H1 (cell line): ENCODE measurements at regions not wholly inside any gene's neighbourhood (a gene's known extent, or its start where the extent isn't known, plus 50 kb on each side); places are given as distances from the start of the nearest gene placed in this dataset.

Source experiments
- CTCF ChIA-PET: fragments of 300-600 bp; sonication (Branson Sonifier 250); formaldehyde crosslinking; loops from one replicate; lab custom pipeline; 2021; ENCODE audit not compliant: partially characterized antibody; lab: Charles Lee
- POLR2A ChIA-PET: fragments of 300-600 bp; sonication (Branson Sonifier 250); formaldehyde crosslinking; loops from one replicate; lab custom pipeline; 2021; ENCODE audit warnings: inconsistent platforms; ENCODE audit not compliant: partially characterized antibody; lab: Charles Lee
- DNase-seq, 2 experiments: peaks; one replicate each; pipeline versions ENCODE4 v3.0.0 to v3.0.0-alpha.2; 2010 to 2022; ENCODE audit warnings: low spot score in 2 of 2, low read depth in 1 of 2, mixed read lengths in 1 of 2
- FAIRE-seq: peaks from 2 replicates; lab custom pipeline; 2011; peaks lifted over from hg19 to GRCh38; lab: Jason Lieb, UNC
- H2AFZ ChIP-seq: 2 replicates; pipeline ENCODE4 v1.8.1; 2012; ENCODE audit warnings: low read length, inconsistent platforms
- H2AK5ac ChIP-seq: 2 replicates; pipeline ENCODE4 v1.6.1; 2013; ENCODE audit warnings: low read depth, low read length
- H2BK120ac ChIP-seq: replicated peaks from 2 replicates; pipeline ENCODE3; 2013; ENCODE audit warnings: low read depth, low read length, inconsistent platforms
- H2BK12ac ChIP-seq: 2 replicates; pipeline ENCODE4 v1.6.1; 2013; ENCODE audit warnings: low read depth, low read length
- H2BK15ac ChIP-seq: 2 replicates; pipeline ENCODE4 v1.6.1; 2013; ENCODE audit warnings: low read length
- H2BK20ac ChIP-seq: 2 replicates; pipeline ENCODE4 v1.6.1; 2013; ENCODE audit warnings: low read length
- H2BK5ac ChIP-seq: 2 replicates; pipeline ENCODE4 v1.6.1; 2013; ENCODE audit warnings: low read depth, low read length
- H3K14ac ChIP-seq: 2 replicates; pipeline ENCODE4 v1.6.1; 2013; ENCODE audit warnings: inconsistent platforms; ENCODE audit not compliant: insufficient read length
- H3K18ac ChIP-seq: 2 replicates; pipeline ENCODE4 v1.6.1; 2013; ENCODE audit warnings: low read length; ENCODE audit errors: extremely low read depth
- H3K23ac ChIP-seq: 2 replicates; pipeline ENCODE4 v1.6.1; 2013; ENCODE audit warnings: inconsistent platforms; ENCODE audit not compliant: insufficient read length
- H3K23me2 ChIP-seq: 2 replicates; pipeline ENCODE4 v1.6.1; 2013; ENCODE audit warnings: low read depth, low read length
- H3K27ac ChIP-seq: 2 replicates; pipeline ENCODE4 v1.6.1; 2011; ENCODE audit warnings: low read depth, low read length, inconsistent platforms
- H3K27me3 ChIP-seq, 4 experiments: replicated peaks in 1 of 4; 1 replicate in 1 of 4; 2 replicates in 3 of 4; pipeline versions ENCODE4 v1.6.1 to v1.8.1; 2011 to 2013; ENCODE audit warnings: low read length in 3 of 4, mild to moderate bottlenecking in 3 of 4, inconsistent platforms in 2 of 4, mixed read lengths in 2 of 4, moderate library complexity in 1 of 4; ENCODE audit not compliant: control insufficient read depth in 3 of 4, insufficient read depth in 3 of 4; ENCODE audit errors: extremely low read depth in 1 of 4
- H3K36me3 ChIP-seq, 4 experiments: 2 replicates each; pipeline versions ENCODE4 v1.6.1 to v1.8.1; 2011 to 2013; ENCODE audit warnings: mild to moderate bottlenecking in 4 of 4, low read length in 3 of 4, moderate library complexity in 2 of 4, control low read depth in 1 of 4, inconsistent platforms in 1 of 4; ENCODE audit not compliant: insufficient read depth in 4 of 4, control insufficient read depth in 2 of 4
- H3K4ac ChIP-seq: replicated peaks from 2 replicates; pipeline ENCODE3; 2013; ENCODE audit warnings: low read length, low read depth, mixed read lengths, inconsistent platforms; ENCODE audit not compliant: insufficient read length
- H3K4me1 ChIP-seq, 4 experiments: replicated peaks in 1 of 4; 1 replicate in 1 of 4; 2 replicates in 3 of 4; pipeline versions ENCODE4 v1.6.1 to v1.8.1; 2011 to 2013; ENCODE audit warnings: low read length in 3 of 4, inconsistent platforms in 2 of 4, mixed read lengths in 1 of 4; ENCODE audit not compliant: insufficient read depth in 4 of 4, control insufficient read depth in 3 of 4
- H3K4me2 ChIP-seq, 2 experiments: 2 replicates each; pipeline versions ENCODE4 v1.6.1 to v1.8.1; 2011 to 2013; ENCODE audit warnings: low read depth in 2 of 2, low read length in 2 of 2, control low read depth in 1 of 2, inconsistent platforms in 1 of 2, mild to moderate bottlenecking in 1 of 2; ENCODE audit not compliant: insufficient read depth in 1 of 2
- H3K4me3 ChIP-seq, 4 experiments: fragments of 200-600, 300-600 bp in 1 of 4; sonication (generic), shearing (Covaris generic), sonication (Bioruptor Twin) in 1 of 4; 2 replicates each; pipeline versions ENCODE4 v1.5.1 to v1.8.1; 2011 to 2016; ENCODE audit warnings: low read length in 4 of 4, low read depth in 3 of 4, control low read depth in 2 of 4, inconsistent platforms in 2 of 4, mild to moderate bottlenecking in 2 of 4, mixed read lengths in 1 of 4, moderate library complexity in 1 of 4; ENCODE audit not compliant: insufficient read depth in 2 of 4; ENCODE audit errors: extremely low read depth in 1 of 4
- H3K56ac ChIP-seq: replicated peaks from 2 replicates; pipeline ENCODE3; 2013; ENCODE audit warnings: low read depth, mild to moderate bottlenecking, mixed read lengths, low read length, inconsistent platforms; ENCODE audit not compliant: insufficient read length
- H3K79me1 ChIP-seq: 2 replicates; pipeline ENCODE4 v1.6.1; 2013; ENCODE audit warnings: low read depth, low read length, control low read depth
- H3K79me2 ChIP-seq, 2 experiments: 2 replicates each; pipeline versions ENCODE4 v1.6.1 to v1.8.1; 2012 to 2013; ENCODE audit warnings: low read length in 2 of 2, mild to moderate bottlenecking in 2 of 2, inconsistent platforms in 1 of 2; ENCODE audit not compliant: insufficient read depth in 2 of 2, control insufficient read depth in 1 of 2
- H3K9ac ChIP-seq, 4 experiments: replicated peaks in 1 of 4; 1 replicate in 1 of 4; 2 replicates in 3 of 4; pipeline versions ENCODE4 v1.6.1 to v1.8.1; 2011 to 2013; ENCODE audit warnings: low read depth in 3 of 4, low read length in 3 of 4, control low read depth in 2 of 4, mild to moderate bottlenecking in 2 of 4, moderate library complexity in 2 of 4, inconsistent platforms in 1 of 4; ENCODE audit errors: extremely low read depth in 1 of 4
- H3K9me3 ChIP-seq, 2 experiments: 2 replicates each; pipeline versions ENCODE4 v1.6.1 to v1.8.1; 2012 to 2013; ENCODE audit warnings: mild to moderate bottlenecking in 2 of 2, moderate library complexity in 2 of 2, control low read depth in 1 of 2, inconsistent platforms in 1 of 2, low read depth in 1 of 2, low read length in 1 of 2, mixed read lengths in 1 of 2; ENCODE audit not compliant: insufficient read depth in 2 of 2
- H4K20me1 ChIP-seq, 2 experiments: replicated peaks in 1 of 2; 2 replicates each; pipeline versions ENCODE3 to v1.8.1; 2011 to 2013; ENCODE audit warnings: inconsistent platforms in 2 of 2, low read length in 2 of 2, mild to moderate bottlenecking in 1 of 2; ENCODE audit not compliant: insufficient read depth in 2 of 2, control insufficient read depth in 1 of 2
- H4K5ac ChIP-seq: 2 replicates; pipeline ENCODE4 v1.6.1; 2013; ENCODE audit warnings: low read length, low read depth, mixed read lengths, inconsistent platforms; ENCODE audit not compliant: insufficient read length
- H4K8ac ChIP-seq: 2 replicates; pipeline ENCODE4 v1.8.0; 2013; ENCODE audit warnings: mild to moderate bottlenecking, moderate library complexity, low read length, inconsistent platforms; ENCODE audit not compliant: insufficient read depth; ENCODE audit errors: extremely low read depth
- H4K91ac ChIP-seq: replicated peaks from 2 replicates; pipeline ENCODE3; 2013; ENCODE audit warnings: low read length, mixed read lengths, inconsistent platforms; ENCODE audit not compliant: insufficient read length
- BACH1 ChIP-seq: IDR thresholded peaks from 2 replicates; pipeline ENCODE4 v1.6.1; 2012; ENCODE audit warnings: low read length, improper control_type of control experiment
- CBX5 ChIP-seq: fragments of 300-800, 300-1000 bp; sonication (generic); IDR thresholded peaks from 2 replicates; pipeline ENCODE4 v1.7.1; 2016; ENCODE audit warnings: antibody characterized with exemption, low read length, low read depth
- E2F6 ChIP-seq: IDR thresholded peaks from 2 replicates; pipeline ENCODE4 v1.6.1; 2012; ENCODE audit warnings: inconsistent platforms
- HDAC2 ChIP-seq, 2 experiments: fragments of 300-600 bp in 1 of 2; sonication (generic) in 1 of 2; IDR thresholded peaks; 2 replicates each; pipeline ENCODE4 v1.6.1; 2011 to 2012; ENCODE audit warnings: low read depth in 2 of 2, low read length in 2 of 2, mild to moderate bottlenecking in 2 of 2, moderate library complexity in 2 of 2, borderline replicate concordance in 1 of 2, inconsistent platforms in 1 of 2
- KDM5A ChIP-seq: fragments of 200-600 bp; IDR thresholded peaks from 2 replicates; pipeline ENCODE4 v1.7.1; 2012; ENCODE audit warnings: mild to moderate bottlenecking, low read length, inconsistent platforms, mixed read lengths
- POU5F1 ChIP-seq: IDR thresholded peaks from 2 replicates; pipeline ENCODE4 v1.6.1; 2011; ENCODE audit warnings: low read depth, mild to moderate bottlenecking, low read length, moderate library complexity
- RBBP5 ChIP-seq: IDR thresholded peaks from 2 replicates; pipeline ENCODE4 v1.7.1; 2012; ENCODE audit warnings: low read depth, mild to moderate bottlenecking, inconsistent platforms, low read length, moderate library complexity, borderline replicate concordance
- YY1 ChIP-seq: IDR thresholded peaks from 2 replicates; pipeline ENCODE4 v1.6.1; 2011; ENCODE audit warnings: low read depth, mild to moderate bottlenecking, low read length

GRCh38 chr4:19494961-19495360 lies 756.7 kb upstream of the SLIT2 start:
- H3K27ac ChIP-seq = no peak overlapping the region
- CTCF ChIA-PET = no interaction called here
- no peaks in the 10 kb centered on the region for H3K36me3 ChIP-seq
- no peak overlapping the region for H3K18ac ChIP-seq
- H3K27me3 ChIP-seq = no peaks in the 10 kb centered on the region
- DNase-seq (no peak), FAIRE-seq (no peak)
- no peak overlapping the region for H2BK20ac ChIP-seq
- H3K23me2 ChIP-seq = no peaks in the 10 kb centered on the region
- no peak overlapping the region for H3K4ac ChIP-seq
- H2BK120ac ChIP-seq = no peak overlapping the region
- H3K9ac ChIP-seq = no peak overlapping the region
- no peaks in the 10 kb centered on the region for H3K4me1 ChIP-seq
- H4K91ac ChIP-seq = no peak overlapping the region
- H3K4me3 ChIP-seq = no peak overlapping the region
- POLR2A ChIA-PET = no interaction called here
- no peaks in the 10 kb centered on the region for H3K9me3 ChIP-seq
- H4K5ac ChIP-seq = no peak overlapping the region
- no peaks in the 10 kb centered on the region for H3K79me2 ChIP-seq
- H2BK5ac ChIP-seq = no peak overlapping the region
- no peak overlapping the region for H3K14ac ChIP-seq
- no peak overlapping the region for H2AK5ac ChIP-seq
- no peak overlapping the region for H3K56ac ChIP-seq
- H4K20me1 ChIP-seq = no peaks in the 10 kb centered on the region
- no peak overlapping the region for H2AFZ ChIP-seq
- H3K23ac ChIP-seq = no peak overlapping the region
- no peak overlapping the region for H4K8ac ChIP-seq
- H2BK12ac ChIP-seq = no peak overlapping the region
- no peak for TF ChIP-seq RBBP5
- no peak for TF ChIP-seq CBX5
- TF ChIP-seq YY1 = no peak
- no peak for TF ChIP-seq E2F6
- no peak for TF ChIP-seq BACH1
- no peak for TF ChIP-seq KDM5A
- no peak for TF ChIP-seq HDAC2 (IDR thresholded peaks at IDR 0.05; ENCODE audit: borderline replicate concordance in 1 of 2, low read depth in 2 of 2, low read length in 2 of 2)
- no peak for TF ChIP-seq POU5F1
- TF ChIP-seq, all 59 proteins: peak for 0
- no peak overlapping the region for H2BK15ac ChIP-seq
- no peaks in the 10 kb centered on the region for H3K79me1 ChIP-seq
- no peak overlapping the region for H3K4me2 ChIP-seq
